CD4-positive, alpha-beta memory T cell (primary cell): ENCODE measurements at regions not wholly inside any gene's neighbourhood (a gene's known extent, or its start where the extent isn't known, plus 50 kb on each side); places are given as distances from the start of the nearest gene placed in this dataset.
"Not testable (repeated sequence)": the region's sequence is repeated elsewhere in the genome, so short reads cannot be mapped to it uniquely, and the experiment has no call there.

Experiments used
- CTCF ChIA-PET: fragments of 350-600 bp; sonication (Branson Sonifier 250); formaldehyde crosslinking; loops from one replicate; lab custom pipeline; 2021; ENCODE audit warnings: inconsistent platforms; ENCODE audit not compliant: partially characterized antibody; lab: Charles Lee
- POLR2A ChIA-PET: fragments of 350-600 bp; sonication (Branson Sonifier 250); formaldehyde crosslinking; loops from one replicate; lab custom pipeline; 2021; ENCODE audit not compliant: partially characterized antibody; lab: Charles Lee
- DNase-seq, 5 donors: peaks; one replicate each; pipeline versions ENCODE4 v3.0.0 to v3.0.0-alpha.2; 2020 to 2022; ENCODE audit warnings: mixed read lengths in 1 of 5
- H3K27ac ChIP-seq: one replicate; pipeline ENCODE4 v1.7.0; 2013; ENCODE audit warnings: low read depth, low read length
- H3K27me3 ChIP-seq: 2 replicates; pipeline ENCODE4 v1.7.0; 2013; ENCODE audit warnings: mild to moderate bottlenecking, low read length, moderate library complexity; ENCODE audit not compliant: insufficient read depth
- H3K36me3 ChIP-seq: 2 replicates; pipeline ENCODE4 v1.7.0; 2013; ENCODE audit warnings: mild to moderate bottlenecking, low read length, moderate library complexity; ENCODE audit not compliant: insufficient read depth
- H3K4me1 ChIP-seq: 2 replicates; pipeline ENCODE4 v1.7.0; 2013; ENCODE audit warnings: mild to moderate bottlenecking, low read length, moderate library complexity; ENCODE audit not compliant: insufficient read depth
- H3K4me3 ChIP-seq, 2 donors: one replicate each; pipeline ENCODE4 v1.7.0; 2013; ENCODE audit warnings: low read length in 2 of 2, mild to moderate bottlenecking in 1 of 2
- H3K9me3 ChIP-seq, 2 donors: one replicate each; pipeline ENCODE4 v1.7.0; 2013; ENCODE audit warnings: low read length in 2 of 2, control low read depth in 1 of 2; ENCODE audit not compliant: control insufficient read depth in 1 of 2
- H3K27ac Mint-ChIP-seq, 7 donors: one replicate each; pipeline ENCODE4 v1.8.0; 2020 to 2021; ENCODE audit warnings: mixed read lengths in 7 of 7, mild to moderate bottlenecking in 6 of 7, inconsistent platforms in 3 of 7, moderate library complexity in 3 of 7
- H3K27me3 Mint-ChIP-seq, 2 donors: one replicate each; pipeline ENCODE4 v1.8.0; 2020 to 2021; ENCODE audit warnings: mixed read lengths in 2 of 2
- H3K36me3 Mint-ChIP-seq, 2 donors: one replicate each; pipeline ENCODE4 v1.8.0; 2020 to 2021; ENCODE audit warnings: mixed read lengths in 2 of 2, inconsistent platforms in 1 of 2, mild to moderate bottlenecking in 1 of 2
- H3K4me1 Mint-ChIP-seq, 4 donors: one replicate each; pipeline ENCODE4 v1.8.0; 2020 to 2021; ENCODE audit warnings: mixed read lengths in 4 of 4, mild to moderate bottlenecking in 1 of 4
- H3K4me3 Mint-ChIP-seq, 8 donors: one replicate each; pipeline ENCODE4 v1.8.0; 2020 to 2021; ENCODE audit warnings: mixed read lengths in 8 of 8, mild to moderate bottlenecking in 7 of 8, moderate library complexity in 6 of 8, inconsistent platforms in 3 of 8
- H3K9me3 Mint-ChIP-seq, 8 donors: one replicate each; pipeline ENCODE4 v1.8.0; 2020 to 2021; ENCODE audit warnings: mixed read lengths in 8 of 8, mild to moderate bottlenecking in 5 of 8, inconsistent platforms in 3 of 8, moderate library complexity in 1 of 8
- intact Hi-C: fragments of 100-400 bp; cut with micrococcal nuclease; formaldehyde crosslinking; loops from one replicate; pipeline ENCODE4 v1.15.1; 2023

DNA sequence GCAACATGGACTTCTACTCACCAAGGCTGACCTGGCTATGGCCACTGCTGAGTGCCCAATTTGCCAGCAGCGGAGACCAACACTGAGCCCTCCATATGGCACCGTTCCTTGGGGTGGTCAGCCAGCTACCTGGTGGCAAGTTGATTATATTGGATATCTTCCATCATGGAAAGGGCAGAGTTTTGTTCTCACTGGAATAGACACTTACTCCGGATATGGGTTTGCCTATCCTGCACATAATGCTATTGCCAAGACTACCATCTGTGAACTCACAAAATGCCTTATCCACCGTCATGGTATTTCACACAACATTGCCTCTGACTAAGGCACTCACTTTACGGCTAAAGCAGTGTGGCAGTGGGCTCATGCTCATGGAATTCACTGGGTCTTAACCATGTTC is 54.5 kb upstream of the KIAA0040 start:
- H3K4me3 ChIP-seq, H3K27ac Mint-ChIP-seq, H3K27ac ChIP-seq, H3K9me3 ChIP-seq, DNase-seq, H3K4me1 ChIP-seq, H3K27me3 Mint-ChIP-seq, H3K36me3 Mint-ChIP-seq, H3K4me3 Mint-ChIP-seq, POLR2A ChIA-PET, intact Hi-C loops, H3K36me3 ChIP-seq, H3K27me3 ChIP-seq, H3K4me1 Mint-ChIP-seq, CTCF ChIA-PET: not testable (repeated sequence)
- H3K9me3 Mint-ChIP-seq, result peaks cover 6 to 36% (median 21%) of the 10 kb centered on the region in 8 donors

DNA sequence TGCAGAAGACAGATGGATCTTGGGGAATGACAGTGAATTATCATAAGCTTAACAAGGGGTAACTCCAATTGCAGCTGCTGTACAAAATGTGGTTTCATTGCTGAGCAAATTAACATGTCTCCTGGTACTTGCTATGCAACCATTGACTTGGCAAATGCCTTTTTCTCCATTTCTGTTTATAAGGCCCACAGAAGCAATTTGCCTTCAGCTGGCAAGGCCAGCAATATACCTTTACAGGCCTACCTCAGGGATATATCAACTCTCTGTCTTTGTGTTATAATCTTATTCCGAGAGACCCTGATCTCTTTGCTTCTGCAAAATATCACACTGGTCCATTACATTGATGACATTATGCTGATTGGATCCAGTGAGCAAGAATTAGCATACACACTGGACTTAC is 52.7 kb upstream of the KIAA0040 start:
- intact Hi-C loops, result no loop called here

DNA sequence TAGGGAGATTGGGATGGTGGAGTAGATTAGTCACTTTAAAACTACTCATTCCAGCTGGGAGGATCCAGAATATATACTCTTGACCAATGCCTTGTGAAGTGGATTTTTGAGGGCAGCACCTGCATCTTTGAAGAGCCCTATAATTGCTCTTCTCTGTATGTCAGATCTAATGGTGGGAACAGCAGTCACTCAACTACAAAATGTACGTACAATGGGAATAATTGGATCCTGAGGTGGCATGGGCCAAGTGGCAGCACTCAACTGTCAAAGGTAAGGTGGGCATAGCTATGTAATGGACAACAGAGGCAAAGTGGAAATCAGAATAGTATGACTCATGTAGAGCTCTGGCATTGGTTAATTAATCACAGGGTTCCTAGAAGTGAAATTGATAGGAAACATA is 51.6 kb upstream of the KIAA0040 start:
- ChIA-PET CTCF (no interaction called here), POLR2A (no interaction called here)
- intact Hi-C loops, result no loop called here
- H3K36me3 Mint-ChIP-seq, result peaks cover 3 to 4% of the 10 kb centered on the region in 2 donors
- H3K4me1 Mint-ChIP-seq, result no peaks in the 10 kb centered on the region
- H3K27ac Mint-ChIP-seq, result no peak overlapping the region
- no peaks in the 10 kb centered on the region for H3K36me3 ChIP-seq
- H3K27me3 Mint-ChIP-seq, result no peaks in the 10 kb centered on the region
- no peaks in the 10 kb centered on the region for H3K4me1 ChIP-seq
- H3K27ac ChIP-seq, result no peak overlapping the region
- peaks cover 6 to 33% (median 21%) of the 10 kb centered on the region in 8 donors for H3K9me3 Mint-ChIP-seq
- no peak overlapping the region for H3K4me3 Mint-ChIP-seq
- H3K27me3 ChIP-seq, result no peaks in the 10 kb centered on the region
- H3K4me3 ChIP-seq, result no peak overlapping the region
- H3K9me3 ChIP-seq, result no peaks in the 10 kb centered on the region
- no peak for DNase-seq

More for the DNA sequence above, 52.7 kb upstream of the KIAA0040 start:
- no peak overlapping the region for H3K4me3 ChIP-seq
- ChIA-PET CTCF (no interaction called here), POLR2A (no interaction called here)
- Mint-ChIP-seq H3K4me3 (no peak overlapping the region), H3K4me1 (no peaks in the 10 kb centered on the region), H3K27ac (no peak overlapping the region), H3K27me3 (no peaks in the 10 kb centered on the region), H3K9me3 (peaks cover 6 to 36% (median 22%) of the 10 kb centered on the region in 8 donors), H3K36me3 (peaks cover 3 to 6% of the 10 kb centered on the region in 2 donors)
- no peaks in the 10 kb centered on the region for H3K36me3 ChIP-seq
- no peaks in the 10 kb centered on the region for H3K4me1 ChIP-seq
- H3K27ac ChIP-seq, result no peak overlapping the region
- H3K9me3 ChIP-seq, result no peaks in the 10 kb centered on the region
- DNase-seq, result no peak
- H3K27me3 ChIP-seq, result no peaks in the 10 kb centered on the region
